Neuronal stem cell (in vitro differentiated cells): ENCODE measurements at regions not wholly inside any gene's neighbourhood (a gene's known extent, or its start where the extent isn't known, plus 50 kb on each side); places are given as distances from the start of the nearest gene placed in this dataset.
"Not testable (repeated sequence)": the region's sequence is repeated elsewhere in the genome, so short reads cannot be mapped to it uniquely, and the experiment has no call there.

Experiments
- DNase-seq: peaks from one replicate; pipeline ENCODE4 v3.0.0-alpha.2; 2013; ENCODE audit warnings: low spot score
- H2AFZ ChIP-seq: one replicate; pipeline ENCODE4 v1.6.1; 2013; ENCODE audit warnings: mild to moderate bottlenecking, low read length, inconsistent platforms
- H2AK5ac ChIP-seq: 2 replicates; pipeline ENCODE4 v1.6.1; 2013; ENCODE audit warnings: low read depth, mild to moderate bottlenecking, inconsistent platforms, low read length, moderate library complexity, mixed read lengths
- H2BK120ac ChIP-seq: 2 replicates; pipeline ENCODE4 v1.6.1; 2013; ENCODE audit warnings: low read depth, mild to moderate bottlenecking, inconsistent platforms, low read length, moderate library complexity, mixed read lengths
- H2BK12ac ChIP-seq: one replicate; pipeline ENCODE4 v1.6.1; 2013; ENCODE audit warnings: low read length, inconsistent platforms
- H2BK15ac ChIP-seq: 2 replicates; pipeline ENCODE4 v1.6.1; 2013; ENCODE audit warnings: mild to moderate bottlenecking, low read length, inconsistent platforms, mixed read lengths
- H2BK5ac ChIP-seq: one replicate; pipeline ENCODE4 v1.6.1; 2013; ENCODE audit warnings: inconsistent platforms, mild to moderate bottlenecking, low read length, moderate library complexity
- H3K14ac ChIP-seq: one replicate; pipeline ENCODE4 v1.6.1; 2013; ENCODE audit warnings: low read length, inconsistent platforms
- H3K18ac ChIP-seq: 2 replicates; pipeline ENCODE4 v1.6.1; 2013; ENCODE audit warnings: low read length, inconsistent platforms
- H3K23ac ChIP-seq: 2 replicates; pipeline ENCODE4 v1.6.1; 2013; ENCODE audit warnings: low read depth, mild to moderate bottlenecking, mixed read lengths, low read length, inconsistent platforms; ENCODE audit not compliant: poor library complexity
- H3K27ac ChIP-seq: replicated peaks from 3 replicates; pipeline ENCODE4 v1.5.1; 2013; ENCODE audit warnings: low read length, inconsistent platforms
- H3K27me3 ChIP-seq, 3 experiments: 2 replicates each; pipeline ENCODE4 v1.6.1; 2013; ENCODE audit warnings: low read length in 3 of 3, mild to moderate bottlenecking in 2 of 3, inconsistent platforms in 1 of 3, low read depth in 1 of 3, mixed read lengths in 1 of 3, moderate library complexity in 1 of 3; ENCODE audit not compliant: control insufficient read depth in 3 of 3, insufficient read depth in 3 of 3
- H3K36me3 ChIP-seq, 2 donors: replicated peaks in 1 of 2; 2 replicates each; pipeline ENCODE4 v1.6.1; 2013; ENCODE audit warnings: low read length in 2 of 2; ENCODE audit not compliant: control insufficient read depth in 2 of 2, insufficient read depth in 2 of 2
- H3K4ac ChIP-seq: 2 replicates; pipeline ENCODE4 v1.6.1; 2013; ENCODE audit warnings: inconsistent platforms, mild to moderate bottlenecking, low read length, moderate library complexity
- H3K4me1 ChIP-seq, 2 donors: 1 replicate in 1 of 2; 2 replicates in 1 of 2; pipeline ENCODE4 v1.6.1; 2013; ENCODE audit warnings: low read length in 2 of 2, low read depth in 1 of 2; ENCODE audit not compliant: control insufficient read depth in 2 of 2, insufficient read depth in 1 of 2
- H3K4me2 ChIP-seq: one replicate; pipeline ENCODE4 v1.6.1; 2013; ENCODE audit warnings: mild to moderate bottlenecking, low read length, inconsistent platforms; ENCODE audit not compliant: insufficient read depth, poor library complexity, severe bottlenecking
- H3K4me3 ChIP-seq, 2 donors: 2 replicates each; pipeline ENCODE4 v1.5.1; 2013; ENCODE audit warnings: low read length in 2 of 2, mild to moderate bottlenecking in 2 of 2, inconsistent platforms in 1 of 2, moderate library complexity in 1 of 2
- H3K79me1 ChIP-seq: one replicate; pipeline ENCODE4 v1.6.1; 2013; ENCODE audit warnings: low read depth, mild to moderate bottlenecking, inconsistent platforms, low read length, moderate library complexity
- H3K9ac ChIP-seq: one replicate; pipeline ENCODE4 v1.6.1; 2013; ENCODE audit warnings: mild to moderate bottlenecking, low read depth, low read length, inconsistent platforms; ENCODE audit not compliant: poor library complexity
- H3K9me3 ChIP-seq, 2 donors: replicated peaks in 1 of 2; 2 replicates each; pipeline versions ENCODE3 to v1.6.1; 2013; ENCODE audit warnings: low read length in 2 of 2, mild to moderate bottlenecking in 2 of 2, inconsistent platforms in 1 of 2, low read depth in 1 of 2, mixed read lengths in 1 of 2, moderate library complexity in 1 of 2; ENCODE audit not compliant: control insufficient read depth in 2 of 2, insufficient read depth in 1 of 2
- H4K8ac ChIP-seq: one replicate; pipeline ENCODE4 v1.6.1; 2013; ENCODE audit warnings: low read depth, mild to moderate bottlenecking, inconsistent platforms, low read length, moderate library complexity
- H4K91ac ChIP-seq: one replicate; pipeline ENCODE4 v1.6.1; 2013; ENCODE audit warnings: low read length, low read depth, mild to moderate bottlenecking, inconsistent platforms; ENCODE audit not compliant: poor library complexity
- WGBS, 2 donors: extraction: QIAGEN DNeasy Blood & Tissue Kit; methylation state at CpG; one replicate each; pipeline ENCODE4 v1.1.7; 2013; ENCODE audit warnings: missing lambda C conversion rate in 2 of 2, mixed read lengths in 1 of 2; ENCODE audit not compliant: insufficient read length in 2 of 2, insufficient replicate concordance in 1 of 2; ENCODE audit errors: extremely low coverage in 2 of 2; 5-methylcytosine and 5-hydroxymethylcytosine counted together

- no CpG with 5 or more reads among the region's 11 CpGs for WGBS, 2 donors
- H3K14ac ChIP-seq, result not testable (repeated sequence)
Observed at GRCh38 chr14:105644053-105644435, 117.7 kb downstream of the TMEM121 start.

GRCh38 chr14:105644457-105644856 is 118.1 kb downstream of the TMEM121 start:
- peaks cover 0 to 17% of the 10 kb centered on the region in 2 donors for H3K9me3 ChIP-seq
- H2AFZ ChIP-seq, H2BK12ac ChIP-seq, H4K91ac ChIP-seq, H3K23ac ChIP-seq, H3K4me3 ChIP-seq, H3K9ac ChIP-seq, H3K4ac ChIP-seq, H3K79me1 ChIP-seq, H3K27ac ChIP-seq, H2BK5ac ChIP-seq, H3K14ac ChIP-seq, H3K4me1 ChIP-seq, H2BK15ac ChIP-seq, DNase-seq, H3K4me2 ChIP-seq, H3K18ac ChIP-seq, H2BK120ac ChIP-seq, H4K8ac ChIP-seq, H3K36me3 ChIP-seq, H2AK5ac ChIP-seq: not testable (repeated sequence)
- H3K27me3 ChIP-seq, result peaks cover 0 to 31% (median 0%) of the 10 kb centered on the region in 3 experiments
- no CpG with 5 or more reads among the region's 19 CpGs for WGBS, 2 donors

More at GRCh38 chr14:105644053-105644435, 117.7 kb downstream of the TMEM121 start:
- H3K4me1 ChIP-seq, H3K4me2 ChIP-seq, DNase-seq, H4K91ac ChIP-seq, H3K9ac ChIP-seq, H4K8ac ChIP-seq, H3K79me1 ChIP-seq, H3K27ac ChIP-seq, H2BK12ac ChIP-seq, H2BK15ac ChIP-seq, H3K18ac ChIP-seq, H2AK5ac ChIP-seq, H2BK5ac ChIP-seq, H2AFZ ChIP-seq, H3K23ac ChIP-seq, H3K36me3 ChIP-seq, H3K4me3 ChIP-seq, H2BK120ac ChIP-seq, H3K4ac ChIP-seq: not testable (repeated sequence)
- Histone ChIP-seq H3K27me3 (peaks cover 0 to 31% (median 0%) of the 10 kb centered on the region in 3 experiments), H3K9me3 (peaks cover 0 to 15% of the 10 kb centered on the region in 2 donors)

- not testable (repeated sequence) for H2BK120ac ChIP-seq, H2AFZ ChIP-seq, H4K91ac ChIP-seq, H2BK5ac ChIP-seq, H3K14ac ChIP-seq, H3K79me1 ChIP-seq, H3K36me3 ChIP-seq, H3K9ac ChIP-seq, H2BK15ac ChIP-seq, H3K4ac ChIP-seq, H2AK5ac ChIP-seq, H3K4me3 ChIP-seq, H2BK12ac ChIP-seq, H3K27ac ChIP-seq, H3K4me2 ChIP-seq, H3K4me1 ChIP-seq, H3K23ac ChIP-seq, DNase-seq, H4K8ac ChIP-seq, H3K18ac ChIP-seq
- peaks cover 0 to 31% (median 0%) of the 10 kb centered on the region in 3 experiments for H3K27me3 ChIP-seq
- H3K9me3 ChIP-seq, result peaks cover 0 to 17% of the 10 kb centered on the region in 2 donors
- WGBS, 2 donors, result no CpG with 5 or more reads among the region's 14 CpGs
Observed at GRCh38 chr14:105644891-105645290, 118.5 kb downstream of the TMEM121 start.

- H4K8ac ChIP-seq, H3K36me3 ChIP-seq, H3K23ac ChIP-seq, H3K79me1 ChIP-seq, H3K18ac ChIP-seq, DNase-seq, H3K9ac ChIP-seq, H2BK15ac ChIP-seq, H3K27ac ChIP-seq, H4K91ac ChIP-seq, H3K4me1 ChIP-seq, H2AFZ ChIP-seq, H3K4me3 ChIP-seq, H3K4ac ChIP-seq, H2BK12ac ChIP-seq, H3K4me2 ChIP-seq, H2BK5ac ChIP-seq, H2AK5ac ChIP-seq, H2BK120ac ChIP-seq, H3K14ac ChIP-seq: not testable (repeated sequence)
- Histone ChIP-seq H3K9me3 (peaks cover 0 to 19% of the 10 kb centered on the region in 2 donors), H3K27me3 (peaks cover 0 to 30% (median 0%) of the 10 kb centered on the region in 3 experiments)
- WGBS, 2 donors, result no CpG with 5 or more reads among the region's 6 CpGs
Observed at GRCh38 chr14:105645389-105645788, 119.0 kb downstream of the TMEM121 start.
